Kidney tubule cell (primary cell): ENCODE measurements at regions not wholly inside any gene's neighbourhood (a gene's known extent, or its start where the extent isn't known, plus 50 kb on each side); places are given as distances from the start of the nearest gene placed in this dataset.
"Not testable (repeated sequence)": the region's sequence is repeated elsewhere in the genome, so short reads cannot be mapped to it uniquely, and the experiment has no call there.

ENCODE experiments used
- DNase-seq: peaks from one replicate; pipeline ENCODE4 v3.0.0-alpha.2; 2018; ENCODE audit warnings: low spot score

GRCh38 chr1:148357037-148357436, 126.1 kb downstream of the PPIAL4G start:
- DNase-seq: no peak

- no peak for DNase-seq
Measured at GRCh38 chr1:148355976-148356375, 127.1 kb downstream of the PPIAL4G start.

- no peak for DNase-seq
Measured at GRCh38 chr1:148354913-148355308, 128.2 kb downstream of the PPIAL4G start.

- no peak for DNase-seq
Measured at GRCh38 chr1:148354284-148354912, 128.7 kb downstream of the PPIAL4G start.

GRCh38 chr1:148353461-148354283, 129.4 kb downstream of the PPIAL4G start:
- peak; percentile 67 for DNase-seq

- no peak for DNase-seq
Measured at GRCh38 chr1:148352470-148353053, 130.5 kb downstream of the PPIAL4G start.

- DNase-seq: no peak
Measured at GRCh38 chr1:148347781-148348180, 135.3 kb downstream of the PPIAL4G start.

- peak; percentile 55 for DNase-seq
Measured at GRCh38 chr1:148345659-148346151, 137.4 kb downstream of the PPIAL4G start.

GRCh38 chr1:148344651-148345050, 138.5 kb downstream of the PPIAL4G start:
- not testable (repeated sequence) for DNase-seq

GRCh38 chr1:148341729-148342128, 141.4 kb downstream of the PPIAL4G start:
- peak; percentile 50 for DNase-seq

- not testable (repeated sequence) for DNase-seq
Measured at GRCh38 chr1:148336121-148336918, 146.8 kb downstream of the PPIAL4G start.

- peak; percentile 99 for DNase-seq
Measured at GRCh38 chr1:148334339-148335130, 148.6 kb downstream of the PPIAL4G start.

GRCh38 chr1:148333875-148334338, 149.2 kb downstream of the PPIAL4G start:
- DNase-seq: no peak

GRCh38 chr1:148328884-148329283, 154.2 kb downstream of the PPIAL4G start:
- no peak for DNase-seq

- DNase-seq: not testable (repeated sequence)
Measured at GRCh38 chr1:148325031-148325430, 158.1 kb downstream of the PPIAL4G start.

- not testable (repeated sequence) for DNase-seq
Measured at GRCh38 chr1:148324465-148324864, 158.6 kb downstream of the PPIAL4G start.

GRCh38 chr1:148320079-148320478, 163.0 kb downstream of the PPIAL4G start:
- not testable (repeated sequence) for DNase-seq

GRCh38 chr1:148318904-148319242, 164.2 kb downstream of the PPIAL4G start:
- DNase-seq: no peak

GRCh38 chr1:148318123-148318903, 164.8 kb downstream of the PPIAL4G start:
- no peak for DNase-seq

- no peak for DNase-seq
Measured at GRCh38 chr1:148317288-148317985, 165.4 kb upstream of the NBPF11 start.
